H1 (cell line): ENCODE measurements at regions not wholly inside any gene's neighbourhood (a gene's known extent, or its start where the extent isn't known, plus 50 kb on each side); places are given as distances from the start of the nearest gene placed in this dataset.
"Not testable (repeated sequence)": the region's sequence is repeated elsewhere in the genome, so short reads cannot be mapped to it uniquely, and the experiment has no call there.

Experiments
- CTCF ChIA-PET: fragments of 300-600 bp; sonication (Branson Sonifier 250); formaldehyde crosslinking; loops from one replicate; lab custom pipeline; 2021; ENCODE audit not compliant: partially characterized antibody; lab: Charles Lee
- POLR2A ChIA-PET: fragments of 300-600 bp; sonication (Branson Sonifier 250); formaldehyde crosslinking; loops from one replicate; lab custom pipeline; 2021; ENCODE audit warnings: inconsistent platforms; ENCODE audit not compliant: partially characterized antibody; lab: Charles Lee
- DNase-seq, 2 experiments: peaks; one replicate each; pipeline versions ENCODE4 v3.0.0 to v3.0.0-alpha.2; 2010 to 2022; ENCODE audit warnings: low spot score in 2 of 2, low read depth in 1 of 2, mixed read lengths in 1 of 2
- FAIRE-seq: peaks from 2 replicates; lab custom pipeline; 2011; peaks lifted over from hg19 to GRCh38; lab: Jason Lieb, UNC
- H2AFZ ChIP-seq: 2 replicates; pipeline ENCODE4 v1.8.1; 2012; ENCODE audit warnings: low read length, inconsistent platforms
- H2AK5ac ChIP-seq: 2 replicates; pipeline ENCODE4 v1.6.1; 2013; ENCODE audit warnings: low read depth, low read length
- H2BK120ac ChIP-seq: replicated peaks from 2 replicates; pipeline ENCODE3; 2013; ENCODE audit warnings: low read depth, low read length, inconsistent platforms
- H2BK12ac ChIP-seq: 2 replicates; pipeline ENCODE4 v1.6.1; 2013; ENCODE audit warnings: low read depth, low read length
- H2BK15ac ChIP-seq: 2 replicates; pipeline ENCODE4 v1.6.1; 2013; ENCODE audit warnings: low read length
- H2BK20ac ChIP-seq: 2 replicates; pipeline ENCODE4 v1.6.1; 2013; ENCODE audit warnings: low read length
- H2BK5ac ChIP-seq: 2 replicates; pipeline ENCODE4 v1.6.1; 2013; ENCODE audit warnings: low read depth, low read length
- H3K14ac ChIP-seq: 2 replicates; pipeline ENCODE4 v1.6.1; 2013; ENCODE audit warnings: inconsistent platforms; ENCODE audit not compliant: insufficient read length
- H3K18ac ChIP-seq: 2 replicates; pipeline ENCODE4 v1.6.1; 2013; ENCODE audit warnings: low read length; ENCODE audit errors: extremely low read depth
- H3K23ac ChIP-seq: 2 replicates; pipeline ENCODE4 v1.6.1; 2013; ENCODE audit warnings: inconsistent platforms; ENCODE audit not compliant: insufficient read length
- H3K23me2 ChIP-seq: 2 replicates; pipeline ENCODE4 v1.6.1; 2013; ENCODE audit warnings: low read depth, low read length
- H3K27ac ChIP-seq: 2 replicates; pipeline ENCODE4 v1.6.1; 2011; ENCODE audit warnings: low read depth, low read length, inconsistent platforms
- H3K27me3 ChIP-seq, 4 experiments: replicated peaks in 1 of 4; 1 replicate in 1 of 4; 2 replicates in 3 of 4; pipeline versions ENCODE4 v1.6.1 to v1.8.1; 2011 to 2013; ENCODE audit warnings: low read length in 3 of 4, mild to moderate bottlenecking in 3 of 4, inconsistent platforms in 2 of 4, mixed read lengths in 2 of 4, moderate library complexity in 1 of 4; ENCODE audit not compliant: control insufficient read depth in 3 of 4, insufficient read depth in 3 of 4; ENCODE audit errors: extremely low read depth in 1 of 4
- H3K36me3 ChIP-seq, 4 experiments: 2 replicates each; pipeline versions ENCODE4 v1.6.1 to v1.8.1; 2011 to 2013; ENCODE audit warnings: mild to moderate bottlenecking in 4 of 4, low read length in 3 of 4, moderate library complexity in 2 of 4, control low read depth in 1 of 4, inconsistent platforms in 1 of 4; ENCODE audit not compliant: insufficient read depth in 4 of 4, control insufficient read depth in 2 of 4
- H3K4ac ChIP-seq: replicated peaks from 2 replicates; pipeline ENCODE3; 2013; ENCODE audit warnings: low read length, low read depth, mixed read lengths, inconsistent platforms; ENCODE audit not compliant: insufficient read length
- H3K4me1 ChIP-seq, 4 experiments: replicated peaks in 1 of 4; 1 replicate in 1 of 4; 2 replicates in 3 of 4; pipeline versions ENCODE4 v1.6.1 to v1.8.1; 2011 to 2013; ENCODE audit warnings: low read length in 3 of 4, inconsistent platforms in 2 of 4, mixed read lengths in 1 of 4; ENCODE audit not compliant: insufficient read depth in 4 of 4, control insufficient read depth in 3 of 4
- H3K4me2 ChIP-seq, 2 experiments: 2 replicates each; pipeline versions ENCODE4 v1.6.1 to v1.8.1; 2011 to 2013; ENCODE audit warnings: low read depth in 2 of 2, low read length in 2 of 2, control low read depth in 1 of 2, inconsistent platforms in 1 of 2, mild to moderate bottlenecking in 1 of 2; ENCODE audit not compliant: insufficient read depth in 1 of 2
- H3K4me3 ChIP-seq, 4 experiments: fragments of 200-600, 300-600 bp in 1 of 4; sonication (generic), shearing (Covaris generic), sonication (Bioruptor Twin) in 1 of 4; 2 replicates each; pipeline versions ENCODE4 v1.5.1 to v1.8.1; 2011 to 2016; ENCODE audit warnings: low read length in 4 of 4, low read depth in 3 of 4, control low read depth in 2 of 4, inconsistent platforms in 2 of 4, mild to moderate bottlenecking in 2 of 4, mixed read lengths in 1 of 4, moderate library complexity in 1 of 4; ENCODE audit not compliant: insufficient read depth in 2 of 4; ENCODE audit errors: extremely low read depth in 1 of 4
- H3K56ac ChIP-seq: replicated peaks from 2 replicates; pipeline ENCODE3; 2013; ENCODE audit warnings: low read depth, mild to moderate bottlenecking, mixed read lengths, low read length, inconsistent platforms; ENCODE audit not compliant: insufficient read length
- H3K79me1 ChIP-seq: 2 replicates; pipeline ENCODE4 v1.6.1; 2013; ENCODE audit warnings: low read depth, low read length, control low read depth
- H3K79me2 ChIP-seq, 2 experiments: 2 replicates each; pipeline versions ENCODE4 v1.6.1 to v1.8.1; 2012 to 2013; ENCODE audit warnings: low read length in 2 of 2, mild to moderate bottlenecking in 2 of 2, inconsistent platforms in 1 of 2; ENCODE audit not compliant: insufficient read depth in 2 of 2, control insufficient read depth in 1 of 2
- H3K9ac ChIP-seq, 4 experiments: replicated peaks in 1 of 4; 1 replicate in 1 of 4; 2 replicates in 3 of 4; pipeline versions ENCODE4 v1.6.1 to v1.8.1; 2011 to 2013; ENCODE audit warnings: low read depth in 3 of 4, low read length in 3 of 4, control low read depth in 2 of 4, mild to moderate bottlenecking in 2 of 4, moderate library complexity in 2 of 4, inconsistent platforms in 1 of 4; ENCODE audit errors: extremely low read depth in 1 of 4
- H3K9me3 ChIP-seq, 2 experiments: 2 replicates each; pipeline versions ENCODE4 v1.6.1 to v1.8.1; 2012 to 2013; ENCODE audit warnings: mild to moderate bottlenecking in 2 of 2, moderate library complexity in 2 of 2, control low read depth in 1 of 2, inconsistent platforms in 1 of 2, low read depth in 1 of 2, low read length in 1 of 2, mixed read lengths in 1 of 2; ENCODE audit not compliant: insufficient read depth in 2 of 2
- H4K20me1 ChIP-seq, 2 experiments: replicated peaks in 1 of 2; 2 replicates each; pipeline versions ENCODE3 to v1.8.1; 2011 to 2013; ENCODE audit warnings: inconsistent platforms in 2 of 2, low read length in 2 of 2, mild to moderate bottlenecking in 1 of 2; ENCODE audit not compliant: insufficient read depth in 2 of 2, control insufficient read depth in 1 of 2
- H4K5ac ChIP-seq: 2 replicates; pipeline ENCODE4 v1.6.1; 2013; ENCODE audit warnings: low read length, low read depth, mixed read lengths, inconsistent platforms; ENCODE audit not compliant: insufficient read length
- H4K8ac ChIP-seq: 2 replicates; pipeline ENCODE4 v1.8.0; 2013; ENCODE audit warnings: mild to moderate bottlenecking, moderate library complexity, low read length, inconsistent platforms; ENCODE audit not compliant: insufficient read depth; ENCODE audit errors: extremely low read depth
- H4K91ac ChIP-seq: replicated peaks from 2 replicates; pipeline ENCODE3; 2013; ENCODE audit warnings: low read length, mixed read lengths, inconsistent platforms; ENCODE audit not compliant: insufficient read length
- WGBS, 2 experiments: shearing (Covaris generic) in 1 of 2; methylation state at CpG; one replicate each; pipeline versions ENCODE4 v1.1.6 to v1.1.7; 2013 to 2015; ENCODE audit warnings: low lambda C conversion rate in 2 of 2, mixed read lengths in 2 of 2, inconsistent platforms in 1 of 2, low coverage in 1 of 2, missing lambda C conversion rate in 1 of 2; ENCODE audit not compliant: insufficient replicate concordance in 2 of 2, insufficient coverage in 1 of 2, insufficient read length in 1 of 2; ENCODE audit errors: extremely low coverage in 1 of 2, missing lambda C conversion rate in 1 of 2; 5-methylcytosine and 5-hydroxymethylcytosine counted together

GRCh38 chr9:67349424-67349759 lies 357.0 kb upstream of the SPATA31A3 start:
- H4K8ac ChIP-seq, H2AFZ ChIP-seq, FAIRE-seq, H3K4me2 ChIP-seq, H4K91ac ChIP-seq, H3K4me1 ChIP-seq, DNase-seq, H2AK5ac ChIP-seq, H3K27ac ChIP-seq, CTCF ChIA-PET, H3K9ac ChIP-seq, H3K4ac ChIP-seq, H3K4me3 ChIP-seq, H4K5ac ChIP-seq, H2BK120ac ChIP-seq, H4K20me1 ChIP-seq, H3K23me2 ChIP-seq, H3K9me3 ChIP-seq, H3K56ac ChIP-seq, H3K79me1 ChIP-seq, H3K27me3 ChIP-seq, H3K18ac ChIP-seq, H2BK5ac ChIP-seq, H3K36me3 ChIP-seq, H2BK15ac ChIP-seq, H3K14ac ChIP-seq, H2BK12ac ChIP-seq, H3K79me2 ChIP-seq, POLR2A ChIA-PET, H3K23ac ChIP-seq, H2BK20ac ChIP-seq: not testable (repeated sequence)
- no CpG with 5 or more reads among the region's 2 CpGs for WGBS, 2 experiments

GRCh38 chr9:67348562-67349423 lies 356.4 kb upstream of the SPATA31A3 start:
- H2BK12ac ChIP-seq, H3K79me2 ChIP-seq, H3K23ac ChIP-seq, H3K4me3 ChIP-seq, H4K20me1 ChIP-seq, H3K27ac ChIP-seq, H3K4me2 ChIP-seq, H4K91ac ChIP-seq, H3K14ac ChIP-seq, H3K27me3 ChIP-seq, H3K9ac ChIP-seq, H2BK120ac ChIP-seq, FAIRE-seq, H3K36me3 ChIP-seq, POLR2A ChIA-PET, H4K8ac ChIP-seq, H3K4me1 ChIP-seq, H3K79me1 ChIP-seq, H3K18ac ChIP-seq, H2AK5ac ChIP-seq, H2BK15ac ChIP-seq, H2BK20ac ChIP-seq, H3K56ac ChIP-seq, CTCF ChIA-PET, H4K5ac ChIP-seq, H3K9me3 ChIP-seq, H2AFZ ChIP-seq, H3K23me2 ChIP-seq, DNase-seq, H2BK5ac ChIP-seq, H3K4ac ChIP-seq: not testable (repeated sequence)
- no CpG with 5 or more reads among the region's 2 CpGs for WGBS, 2 experiments
